ENCODE measurements at regions not wholly inside any gene's neighbourhood (a gene's known extent, or its start where the extent isn't known, plus 50 kb on each side); places are given as distances from the start of the nearest gene placed in this dataset.

GRCh38 chr16:32116080-32116479 lies 137.0 kb upstream of the TP53TG3D start:
- TF ChIP-seq POLR2A (IDR thresholded peaks at IDR 0.05; ENCODE audit: low read length) (no peak), GATA1 (IDR thresholded peaks at IDR 0.05; ENCODE audit: low read depth, low read length) (no peak)

Measured in erythroblast (primary cell).